Endodermal cell (in vitro differentiated cells): ENCODE measurements at regions not wholly inside any gene's neighbourhood (a gene's known extent, or its start where the extent isn't known, plus 50 kb on each side); places are given as distances from the start of the nearest gene placed in this dataset.

Source experiments
- DNase-seq: peaks from one replicate; pipeline ENCODE4 v3.0.0-alpha.2; 2017
- H3K27ac ChIP-seq: 2 replicates; pipeline ENCODE4 v1.5.1; 2013; ENCODE audit warnings: mild to moderate bottlenecking, low read depth, low read length, moderate library complexity
- H3K27me3 ChIP-seq: 2 replicates; pipeline ENCODE4 v1.6.1; 2013; ENCODE audit warnings: mild to moderate bottlenecking, low read length, moderate library complexity; ENCODE audit not compliant: insufficient read depth, control insufficient read depth, poor library complexity, severe bottlenecking
- H3K36me3 ChIP-seq: 2 replicates; pipeline ENCODE4 v1.7.0; 2013; ENCODE audit warnings: mild to moderate bottlenecking, low read length, moderate library complexity; ENCODE audit not compliant: control insufficient read depth, insufficient read depth
- H3K4me1 ChIP-seq: one replicate; pipeline ENCODE4 v1.7.0; 2013; ENCODE audit warnings: low read length; ENCODE audit not compliant: control insufficient read depth, insufficient read depth
- H3K4me3 ChIP-seq: 2 replicates; pipeline ENCODE4 v1.5.1; 2013; ENCODE audit warnings: mild to moderate bottlenecking, low read length, moderate library complexity
- H3K9ac ChIP-seq: 2 replicates; pipeline ENCODE4 v1.6.1; 2013; ENCODE audit warnings: mild to moderate bottlenecking, low read length, moderate library complexity; ENCODE audit not compliant: poor library complexity, severe bottlenecking; ENCODE audit errors: extremely low read depth
- H3K9me3 ChIP-seq: 2 replicates; pipeline ENCODE4 v1.6.1; 2013; ENCODE audit warnings: mild to moderate bottlenecking, low read length, moderate library complexity; ENCODE audit not compliant: control insufficient read depth
- H3K27ac Mint-ChIP-seq: 2 replicates; pipeline ENCODE4 v1.8.0; 2020; ENCODE audit warnings: mixed read lengths
- H3K27me3 Mint-ChIP-seq: 2 replicates; pipeline ENCODE4 v1.8.0; 2021; ENCODE audit warnings: mild to moderate bottlenecking, mixed read lengths; ENCODE audit not compliant: insufficient read depth
- H3K36me3 Mint-ChIP-seq: 2 replicates; pipeline ENCODE4 v1.8.0; 2020; ENCODE audit warnings: low read depth, mixed read lengths
- H3K4me1 Mint-ChIP-seq: 2 replicates; pipeline ENCODE4 v1.8.0; 2020; ENCODE audit warnings: mixed read lengths
- H3K4me3 Mint-ChIP-seq: 2 replicates; pipeline ENCODE4 v1.8.0; 2020; ENCODE audit warnings: mild to moderate bottlenecking, moderate library complexity, mixed read lengths
- H3K9me3 Mint-ChIP-seq: 2 replicates; pipeline ENCODE4 v1.8.0; 2020; ENCODE audit warnings: mild to moderate bottlenecking, mixed read lengths
- WGBS, 2 experiments: methylation state at CpG; one replicate each; pipeline versions ENCODE4 v1.1.5 to v1.1.7; 2013; ENCODE audit warnings: missing lambda C conversion rate in 2 of 2, mixed read lengths in 1 of 2; ENCODE audit not compliant: insufficient coverage in 1 of 2, insufficient read length in 1 of 2; 5-methylcytosine and 5-hydroxymethylcytosine counted together
- TF ChIP-seq, protein P1 (sequence below): fragments of 200-600 bp; sonication (generic); conservative IDR thresholded peaks from 2 replicates; pipeline ENCODE4 v1.5.0; 2021; ENCODE audit warnings: antibody characterized with exemption, mild to moderate bottlenecking

DNA sequence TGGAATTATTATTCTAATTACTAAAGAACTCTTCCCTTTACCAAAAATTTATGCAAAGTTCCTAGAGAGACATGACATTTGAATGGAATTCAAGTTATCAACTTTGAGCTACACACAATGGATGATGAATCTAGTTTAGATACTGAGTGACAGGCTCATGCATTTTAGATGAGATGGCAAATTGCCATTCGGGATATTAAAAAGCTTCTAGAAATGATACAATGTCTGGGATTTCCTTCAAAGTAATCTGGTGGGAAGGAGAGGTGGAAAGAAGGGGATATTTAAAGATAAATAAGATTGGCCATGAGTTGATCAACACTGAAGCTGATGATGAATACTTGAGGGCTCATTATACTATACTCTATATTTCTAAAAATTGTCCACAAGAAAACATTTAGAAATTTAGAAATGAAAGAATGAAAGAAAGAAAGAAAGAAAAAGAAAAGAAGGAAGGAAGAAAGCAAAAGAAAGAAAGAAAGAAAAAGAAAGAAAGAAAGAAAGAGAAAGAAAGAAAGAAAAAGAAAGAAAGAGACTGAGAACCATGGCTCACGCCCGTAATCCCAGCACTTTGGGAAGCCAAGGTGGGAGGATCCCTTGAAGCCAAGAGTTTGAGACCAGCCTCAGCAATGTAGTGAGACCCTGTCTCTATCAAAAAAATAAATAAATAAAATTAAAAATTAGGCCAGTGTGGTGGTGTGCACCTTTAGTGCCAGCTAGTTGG is 62.6 kb upstream of the NEDD4L start:
- H3K9ac ChIP-seq: no peak overlapping the region
- no peaks in the 10 kb centered on the region for H3K36me3 ChIP-seq
- no peak overlapping the region for H3K4me3 ChIP-seq

GRCh38 chr18:57980573-57981307 is 63.3 kb upstream of the NEDD4L start:
- no peaks in the 10 kb centered on the region for H3K9me3 ChIP-seq
- DNase-seq: no peak
- peaks cover 17% of the 10 kb centered on the region for H3K4me1 ChIP-seq
- H3K4me3 Mint-ChIP-seq: no peak overlapping the region
- H3K9me3 Mint-ChIP-seq: no peaks in the 10 kb centered on the region
- no peaks in the 10 kb centered on the region for H3K36me3 ChIP-seq
- WGBS, 2 experiments: 91% methylated on average over 3 of the region's 4 CpGs; no CpG with 5 or more reads in 1 of the 2 experiments
- no peak overlapping the region for H3K27ac ChIP-seq
- peaks cover 5% of the 10 kb centered on the region for H3K27me3 ChIP-seq
- H3K4me1 Mint-ChIP-seq: peaks cover 32% of the 10 kb centered on the region
- no peak overlapping the region for H3K9ac ChIP-seq
- no peak overlapping the region for H3K4me3 ChIP-seq
- no peaks in the 10 kb centered on the region for H3K36me3 Mint-ChIP-seq
- no peak overlapping the region for H3K27ac Mint-ChIP-seq
- TF ChIP-seq, protein P1, sequence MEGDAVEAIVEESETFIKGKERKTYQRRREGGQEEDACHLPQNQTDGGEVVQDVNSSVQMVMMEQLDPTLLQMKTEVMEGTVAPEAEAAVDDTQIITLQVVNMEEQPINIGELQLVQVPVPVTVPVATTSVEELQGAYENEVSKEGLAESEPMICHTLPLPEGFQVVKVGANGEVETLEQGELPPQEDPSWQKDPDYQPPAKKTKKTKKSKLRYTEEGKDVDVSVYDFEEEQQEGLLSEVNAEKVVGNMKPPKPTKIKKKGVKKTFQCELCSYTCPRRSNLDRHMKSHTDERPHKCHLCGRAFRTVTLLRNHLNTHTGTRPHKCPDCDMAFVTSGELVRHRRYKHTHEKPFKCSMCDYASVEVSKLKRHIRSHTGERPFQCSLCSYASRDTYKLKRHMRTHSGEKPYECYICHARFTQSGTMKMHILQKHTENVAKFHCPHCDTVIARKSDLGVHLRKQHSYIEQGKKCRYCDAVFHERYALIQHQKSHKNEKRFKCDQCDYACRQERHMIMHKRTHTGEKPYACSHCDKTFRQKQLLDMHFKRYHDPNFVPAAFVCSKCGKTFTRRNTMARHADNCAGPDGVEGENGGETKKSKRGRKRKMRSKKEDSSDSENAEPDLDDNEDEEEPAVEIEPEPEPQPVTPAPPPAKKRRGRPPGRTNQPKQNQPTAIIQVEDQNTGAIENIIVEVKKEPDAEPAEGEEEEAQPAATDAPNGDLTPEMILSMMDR: no peak
- peaks cover 17% of the 10 kb centered on the region for H3K27me3 Mint-ChIP-seq

More for the DNA sequence above, 62.6 kb upstream of the NEDD4L start:
- no peaks in the 10 kb centered on the region for H3K9me3 Mint-ChIP-seq
- peaks cover 12% of the 10 kb centered on the region for H3K27me3 Mint-ChIP-seq
- TF ChIP-seq, protein P1: no peak
- no peak for DNase-seq
- peaks cover 17% of the 10 kb centered on the region for H3K4me1 ChIP-seq
- no peaks in the 10 kb centered on the region for H3K9me3 ChIP-seq
- H3K27ac Mint-ChIP-seq: no peak overlapping the region
- H3K27ac ChIP-seq: no peak overlapping the region
- peaks cover 25% of the 10 kb centered on the region for H3K4me1 Mint-ChIP-seq
- WGBS, 2 experiments: 79 to 97% methylated on average over 3 of the region's 3 CpGs
- H3K4me3 Mint-ChIP-seq: no peak overlapping the region
- no peaks in the 10 kb centered on the region for H3K36me3 Mint-ChIP-seq
- H3K27me3 ChIP-seq: peaks cover 5% of the 10 kb centered on the region

DNA sequence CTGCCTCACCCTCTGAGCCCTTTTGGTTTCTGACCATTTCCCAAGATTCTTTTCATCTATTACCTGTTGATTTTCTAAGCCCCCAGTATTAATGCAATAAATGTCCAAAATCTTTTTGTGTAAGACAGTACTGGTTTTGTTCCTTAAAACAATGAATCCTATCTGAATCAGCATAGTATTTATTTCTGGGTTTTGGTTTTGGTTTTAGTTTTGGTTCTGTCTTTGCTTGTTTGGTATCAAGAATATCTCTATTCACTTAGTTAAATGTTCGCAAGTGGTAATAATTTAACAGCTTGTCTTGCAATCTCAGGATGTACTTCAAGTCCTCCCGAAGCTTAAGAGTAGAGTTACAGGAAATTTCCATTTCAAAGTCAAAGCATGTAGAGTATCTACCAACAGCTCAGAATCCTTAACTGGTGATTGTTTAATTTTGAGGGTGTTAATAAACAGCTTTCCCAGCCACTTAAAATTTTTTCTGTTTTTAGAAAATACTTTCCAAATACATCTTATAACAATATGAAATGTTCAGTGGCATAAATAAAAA is 67.7 kb upstream of the NEDD4L start:
- no peak overlapping the region for H3K4me3 ChIP-seq
- no peak overlapping the region for H3K27ac ChIP-seq
- H3K9ac ChIP-seq: no peak overlapping the region
- 82% methylated on average over 2 of the region's 2 CpGs; no CpG with 5 or more reads in 1 of the 2 experiments for WGBS, 2 experiments
- Mint-ChIP-seq H3K9me3 (no peaks in the 10 kb centered on the region), H3K4me1 (peaks cover 27% of the 10 kb centered on the region), H3K27ac (no peak overlapping the region), H3K36me3 (no peaks in the 10 kb centered on the region), H3K27me3 (peaks cover 34% of the 10 kb centered on the region), H3K4me3 (no peak overlapping the region)
- no peak for DNase-seq
- H3K27me3 ChIP-seq: no peaks in the 10 kb centered on the region
- H3K4me1 ChIP-seq: peaks cover 7% of the 10 kb centered on the region
- no peaks in the 10 kb centered on the region for H3K36me3 ChIP-seq
- no peaks in the 10 kb centered on the region for H3K9me3 ChIP-seq
- TF ChIP-seq, protein P1: no peak
